ENCODE measurements at regions not wholly inside any gene's neighbourhood (a gene's known extent, or its start where the extent isn't known, plus 50 kb on each side); places are given as distances from the start of the nearest gene placed in this dataset.
"Not testable (repeated sequence)": the region's sequence is repeated elsewhere in the genome, so short reads cannot be mapped to it uniquely, and the experiment has no call there.

- H3K9me3 ChIP-seq (ENCODE audit: control insufficient read depth in 2 of 2, low read length in 2 of 2); H3K4me3 ChIP-seq (ENCODE audit: low read length in 2 of 2): not testable (repeated sequence)
These were observed 187.1 kb upstream of the ZC4H2 start for GRCh38 chrX:65163325-65163724.

GRCh38 chrX:65148232-65148631, 172.0 kb upstream of the ZC4H2 start:
- Histone ChIP-seq H3K4me3 (ENCODE audit: low read length in 2 of 2) (no peak overlapping the region), H3K27me3 (ENCODE audit: control insufficient read depth in 1 of 2, insufficient read depth in 2 of 2, low read length in 2 of 2) (peaks cover 0 to 6% of the 10 kb centered on the region in 2 donors), H3K9ac (ENCODE audit: low read length in 2 of 2) (no peak overlapping the region)

More at GRCh38 chrX:65163325-65163724, 187.1 kb upstream of the ZC4H2 start:
- H3K9ac ChIP-seq (ENCODE audit: low read length in 2 of 2); H3K27ac ChIP-seq (ENCODE audit: low read length); H3K4me1 ChIP-seq (ENCODE audit: control insufficient read depth, insufficient read depth, low read length); H3K36me3 ChIP-seq (ENCODE audit: control insufficient read depth in 2 of 2, insufficient read depth in 2 of 2, low read length in 2 of 2); H3K27me3 ChIP-seq (ENCODE audit: control insufficient read depth in 1 of 2, insufficient read depth in 2 of 2, low read length in 2 of 2): not testable (repeated sequence)

GRCh38 chrX:65136424-65136823, 160.2 kb upstream of the ZC4H2 start:
- Histone ChIP-seq H3K9ac (ENCODE audit: low read length in 2 of 2) (no peak overlapping the region), H3K27me3 (ENCODE audit: control insufficient read depth in 1 of 2, insufficient read depth in 2 of 2, low read length in 2 of 2) (no peaks in the 10 kb centered on the region), H3K9me3 (ENCODE audit: control insufficient read depth in 2 of 2, low read length in 2 of 2) (peaks cover 0 to 2% of the 10 kb centered on the region in 2 donors), H3K27ac (ENCODE audit: low read length) (no peak overlapping the region), H3K4me3 (ENCODE audit: low read length in 2 of 2) (no peak overlapping the region), H3K36me3 (ENCODE audit: control insufficient read depth in 2 of 2, insufficient read depth in 2 of 2, low read length in 2 of 2) (no peaks in the 10 kb centered on the region), H3K4me1 (ENCODE audit: control insufficient read depth, insufficient read depth, low read length) (no peaks in the 10 kb centered on the region)

More at GRCh38 chrX:65148232-65148631, 172.0 kb upstream of the ZC4H2 start:
- Histone ChIP-seq H3K4me1 (ENCODE audit: control insufficient read depth, insufficient read depth, low read length) (no peaks in the 10 kb centered on the region), H3K27ac (ENCODE audit: low read length) (no peak overlapping the region), H3K36me3 (ENCODE audit: control insufficient read depth in 2 of 2, insufficient read depth in 2 of 2, low read length in 2 of 2) (no peaks in the 10 kb centered on the region), H3K9me3 (ENCODE audit: control insufficient read depth in 2 of 2, low read length in 2 of 2) (no peaks in the 10 kb centered on the region)

- no peak overlapping the region for H3K27ac ChIP-seq (ENCODE audit: low read length)
- no peaks in the 10 kb centered on the region for H3K36me3 ChIP-seq (ENCODE audit: control insufficient read depth in 2 of 2, insufficient read depth in 2 of 2, low read length in 2 of 2)
- H3K27me3 ChIP-seq (ENCODE audit: control insufficient read depth in 1 of 2, insufficient read depth in 2 of 2, low read length in 2 of 2), result no peaks in the 10 kb centered on the region
- no peaks in the 10 kb centered on the region for H3K4me1 ChIP-seq (ENCODE audit: control insufficient read depth, insufficient read depth, low read length)
- H3K9me3 ChIP-seq (ENCODE audit: control insufficient read depth in 2 of 2, low read length in 2 of 2), result no peaks in the 10 kb centered on the region
- no peak overlapping the region for H3K4me3 ChIP-seq (ENCODE audit: low read length in 2 of 2)
- H3K9ac ChIP-seq (ENCODE audit: low read length in 2 of 2), result no peak overlapping the region
These were observed 151.6 kb upstream of the ZC4H2 start for GRCh38 chrX:65127842-65128241.

GRCh38 chrX:65098851-65099250, 122.6 kb upstream of the ZC4H2 start:
- Histone ChIP-seq H3K4me1 (ENCODE audit: control insufficient read depth, insufficient read depth, low read length) (no peaks in the 10 kb centered on the region), H3K9me3 (ENCODE audit: control insufficient read depth in 2 of 2, low read length in 2 of 2) (no peaks in the 10 kb centered on the region), H3K27ac (ENCODE audit: low read length) (no peak overlapping the region), H3K9ac (ENCODE audit: low read length in 2 of 2) (no peak overlapping the region), H3K4me3 (ENCODE audit: low read length in 2 of 2) (no peak overlapping the region), H3K36me3 (ENCODE audit: control insufficient read depth in 2 of 2, insufficient read depth in 2 of 2, low read length in 2 of 2) (no peaks in the 10 kb centered on the region), H3K27me3 (ENCODE audit: control insufficient read depth in 1 of 2, insufficient read depth in 2 of 2, low read length in 2 of 2) (peaks cover 0 to 3% of the 10 kb centered on the region in 2 donors)

- Histone ChIP-seq H3K9me3 (ENCODE audit: control insufficient read depth in 2 of 2, low read length in 2 of 2) (no peaks in the 10 kb centered on the region), H3K9ac (ENCODE audit: low read length in 2 of 2) (no peak overlapping the region), H3K27ac (ENCODE audit: low read length) (no peak overlapping the region), H3K4me1 (ENCODE audit: control insufficient read depth, insufficient read depth, low read length) (no peaks in the 10 kb centered on the region), H3K27me3 (ENCODE audit: control insufficient read depth in 1 of 2, insufficient read depth in 2 of 2, low read length in 2 of 2) (peaks cover 0 to 3% of the 10 kb centered on the region in 2 donors), H3K36me3 (ENCODE audit: control insufficient read depth in 2 of 2, insufficient read depth in 2 of 2, low read length in 2 of 2) (no peaks in the 10 kb centered on the region), H3K4me3 (ENCODE audit: low read length in 2 of 2) (no peak overlapping the region)
These were observed 117.4 kb upstream of the ZC4H2 start for GRCh38 chrX:65093658-65094057.

GRCh38 chrX:65073233-65073632, 97.0 kb upstream of the ZC4H2 start:
- Histone ChIP-seq H3K9me3 (ENCODE audit: control insufficient read depth in 2 of 2, low read length in 2 of 2) (peaks cover 0 to 5% of the 10 kb centered on the region in 2 donors), H3K4me3 (ENCODE audit: low read length in 2 of 2) (no peak overlapping the region), H3K9ac (ENCODE audit: low read length in 2 of 2) (no peak overlapping the region), H3K4me1 (ENCODE audit: control insufficient read depth, insufficient read depth, low read length) (no peaks in the 10 kb centered on the region), H3K27me3 (ENCODE audit: control insufficient read depth in 1 of 2, insufficient read depth in 2 of 2, low read length in 2 of 2) (peaks cover 0 to 7% of the 10 kb centered on the region in 2 donors), H3K27ac (ENCODE audit: low read length) (no peak overlapping the region), H3K36me3 (ENCODE audit: control insufficient read depth in 2 of 2, insufficient read depth in 2 of 2, low read length in 2 of 2) (no peaks in the 10 kb centered on the region)

GRCh38 chrX:65072590-65072989, 96.3 kb upstream of the ZC4H2 start:
- no peak overlapping the region for H3K9ac ChIP-seq (ENCODE audit: low read length in 2 of 2)
- H3K4me1 ChIP-seq (ENCODE audit: control insufficient read depth, insufficient read depth, low read length), result no peaks in the 10 kb centered on the region
- H3K27ac ChIP-seq (ENCODE audit: low read length), result no peak overlapping the region
- H3K27me3 ChIP-seq (ENCODE audit: control insufficient read depth in 1 of 2, insufficient read depth in 2 of 2, low read length in 2 of 2), result peaks cover 0 to 7% of the 10 kb centered on the region in 2 donors
- no peaks in the 10 kb centered on the region for H3K36me3 ChIP-seq (ENCODE audit: control insufficient read depth in 2 of 2, insufficient read depth in 2 of 2, low read length in 2 of 2)
- H3K9me3 ChIP-seq (ENCODE audit: control insufficient read depth in 2 of 2, low read length in 2 of 2), result peaks cover 0 to 5% of the 10 kb centered on the region in 2 donors
- H3K4me3 ChIP-seq (ENCODE audit: low read length in 2 of 2), result no peak overlapping the region

GRCh38 chrX:65058626-65059025, 82.4 kb upstream of the ZC4H2 start:
- not testable (repeated sequence) for H3K9me3 ChIP-seq (ENCODE audit: control insufficient read depth in 2 of 2, low read length in 2 of 2); H3K9ac ChIP-seq (ENCODE audit: low read length in 2 of 2); H3K4me3 ChIP-seq (ENCODE audit: low read length in 2 of 2)

GRCh38 chrX:65045001-65045400, 68.8 kb upstream of the ZC4H2 start:
- H3K9ac ChIP-seq (ENCODE audit: low read length in 2 of 2), result no peak overlapping the region
- no peak overlapping the region for H3K4me3 ChIP-seq (ENCODE audit: low read length in 2 of 2)
- no peaks in the 10 kb centered on the region for H3K36me3 ChIP-seq (ENCODE audit: control insufficient read depth in 2 of 2, insufficient read depth in 2 of 2, low read length in 2 of 2)
- H3K9me3 ChIP-seq (ENCODE audit: control insufficient read depth in 2 of 2, low read length in 2 of 2), result no peaks in the 10 kb centered on the region
- H3K27me3 ChIP-seq (ENCODE audit: control insufficient read depth in 1 of 2, insufficient read depth in 2 of 2, low read length in 2 of 2), result no peaks in the 10 kb centered on the region
- no peaks in the 10 kb centered on the region for H3K4me1 ChIP-seq (ENCODE audit: control insufficient read depth, insufficient read depth, low read length)
- no peak overlapping the region for H3K27ac ChIP-seq (ENCODE audit: low read length)

More at GRCh38 chrX:65058626-65059025, 82.4 kb upstream of the ZC4H2 start:
- not testable (repeated sequence) for H3K27me3 ChIP-seq (ENCODE audit: control insufficient read depth in 1 of 2, insufficient read depth in 2 of 2, low read length in 2 of 2); H3K36me3 ChIP-seq (ENCODE audit: control insufficient read depth in 2 of 2, insufficient read depth in 2 of 2, low read length in 2 of 2); H3K27ac ChIP-seq (ENCODE audit: low read length); H3K4me1 ChIP-seq (ENCODE audit: control insufficient read depth, insufficient read depth, low read length)

GRCh38 chrX:65035446-65035770, 59.2 kb upstream of the ZC4H2 start:
- Histone ChIP-seq H3K4me1 (ENCODE audit: control insufficient read depth, insufficient read depth, low read length) (no peaks in the 10 kb centered on the region), H3K36me3 (ENCODE audit: control insufficient read depth in 2 of 2, insufficient read depth in 2 of 2, low read length in 2 of 2) (no peaks in the 10 kb centered on the region), H3K9me3 (ENCODE audit: control insufficient read depth in 2 of 2, low read length in 2 of 2) (no peaks in the 10 kb centered on the region), H3K4me3 (ENCODE audit: low read length in 2 of 2) (peak overlapping the region; percentile 72 to 75), H3K9ac (ENCODE audit: low read length in 2 of 2) (peak overlapping the region; percentile 37 to 59), H3K27me3 (ENCODE audit: control insufficient read depth in 1 of 2, insufficient read depth in 2 of 2, low read length in 2 of 2) (no peaks in the 10 kb centered on the region), H3K27ac (ENCODE audit: low read length) (peak overlapping the region; percentile 25)
